GM19240 (cell line): ENCODE measurements at regions not wholly inside any gene's neighbourhood (a gene's known extent, or its start where the extent isn't known, plus 50 kb on each side); places are given as distances from the start of the nearest gene placed in this dataset.

Experiments
- DNase-seq: peaks from one replicate; pipeline ENCODE4 v3.0.0; 2011; ENCODE audit warnings: low spot score; ENCODE audit not compliant: insufficient read length

- DNase-seq, result no peak
These were observed 51.8 kb upstream of the ANKRD34C start for GRCh38 chr15:79230766-79231165.

- no peak for DNase-seq
These were observed 59.7 kb upstream of the ANKRD34C start for GRCh38 chr15:79222808-79223207.

GRCh38 chr15:79221696-79222095 is 60.8 kb upstream of the ANKRD34C start:
- DNase-seq, result no peak

GRCh38 chr15:79219393-79220056 is 63.0 kb upstream of the ANKRD34C start:
- no peak for DNase-seq

GRCh38 chr15:79218588-79219200 is 63.8 kb upstream of the ANKRD34C start:
- DNase-seq, result no peak

- no peak for DNase-seq
These were observed 68.9 kb upstream of the ANKRD34C start for GRCh38 chr15:79213650-79214049.

- no peak for DNase-seq
These were observed 69.8 kb upstream of the ANKRD34C start for GRCh38 chr15:79212589-79213157.

- DNase-seq, result no peak
These were observed 71.0 kb upstream of the ANKRD34C start for GRCh38 chr15:79211481-79211880.

GRCh38 chr15:79209690-79210089 is 72.8 kb upstream of the ANKRD34C start:
- no peak for DNase-seq

GRCh38 chr15:79209116-79209515 is 73.4 kb upstream of the ANKRD34C start:
- DNase-seq, result no peak

- no peak for DNase-seq
These were observed 74.3 kb upstream of the ANKRD34C start for GRCh38 chr15:79208179-79208578.

- DNase-seq, result no peak
These were observed 75.6 kb upstream of the ANKRD34C start for GRCh38 chr15:79206940-79207339.

- DNase-seq, result no peak
These were observed 77.4 kb upstream of the ANKRD34C start for GRCh38 chr15:79204886-79205675.

GRCh38 chr15:79198461-79198860 is 84.1 kb upstream of the ANKRD34C start:
- no peak for DNase-seq

- DNase-seq, result no peak
These were observed 85.2 kb upstream of the ANKRD34C start for GRCh38 chr15:79197285-79197684.

- DNase-seq, result no peak
These were observed 86.7 kb upstream of the ANKRD34C start for GRCh38 chr15:79195802-79196201.

GRCh38 chr15:79195239-79195638 is 87.3 kb upstream of the ANKRD34C start:
- DNase-seq, result no peak

- no peak for DNase-seq
These were observed 88.1 kb upstream of the ANKRD34C start for GRCh38 chr15:79194386-79194785.

GRCh38 chr15:79193549-79193948 is 89.0 kb upstream of the ANKRD34C start:
- DNase-seq, result no peak

GRCh38 chr15:79193103-79193502 is 89.4 kb upstream of the ANKRD34C start:
- DNase-seq, result no peak

- no peak for DNase-seq
These were observed 90.0 kb upstream of the ANKRD34C start for GRCh38 chr15:79192462-79193036.

GRCh38 chr15:79190093-79190492 is 92.4 kb upstream of the ANKRD34C start:
- no peak for DNase-seq
